ENCODE measurements at regions not wholly inside any gene's neighbourhood (a gene's known extent, or its start where the extent isn't known, plus 50 kb on each side); places are given as distances from the start of the nearest gene placed in this dataset.

DNA sequence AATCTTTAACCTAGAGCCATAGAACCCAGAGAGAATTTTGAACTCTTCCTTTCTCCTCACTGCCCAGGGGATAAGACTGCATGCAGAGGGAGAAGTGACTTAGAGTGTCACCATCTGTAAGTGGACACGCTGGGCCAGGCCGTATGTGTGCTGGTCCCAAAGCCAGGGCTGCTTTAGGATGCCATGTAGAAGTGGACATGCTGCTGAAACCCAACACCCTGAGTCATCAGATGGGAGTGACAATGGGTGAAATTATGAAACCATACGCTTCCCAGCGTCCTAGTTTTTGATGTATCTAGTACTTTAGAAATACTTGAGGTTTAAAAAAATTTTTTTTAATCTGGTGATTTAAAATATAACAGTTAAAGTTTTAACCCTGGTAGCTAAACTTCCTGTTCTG is 191.1 kb downstream of the FNDC1 start:
- no peak for TF ChIP-seq POLR2A (IDR thresholded peaks at IDR 0.05; ENCODE audit: low read length)
- TF ChIP-seq GATA1 (IDR thresholded peaks at IDR 0.05; ENCODE audit: low read depth, low read length), result no peak
